Activated CD8-positive, alpha-beta memory T cell treated with anti-CD3 and anti-CD28 coated beads, Interleukin-2, amount 50 U/mL, for 48 hours (primary cell): ENCODE measurements at regions not wholly inside any gene's neighbourhood (a gene's known extent, or its start where the extent isn't known, plus 50 kb on each side); places are given as distances from the start of the nearest gene placed in this dataset.

Experiments
- DNase-seq: peaks from one replicate; pipeline ENCODE4 v3.0.0-alpha.2; 2020

GRCh38 chr17:72534265-72534664 is 413.4 kb downstream of the SOX9 start:
- DNase-seq = no peak

- no peak for DNase-seq
Measured at GRCh38 chr17:72534776-72535175, 414.0 kb downstream of the SOX9 start.

GRCh38 chr17:72535346-72535745 is 414.5 kb downstream of the SOX9 start:
- DNase-seq = no peak

- no peak for DNase-seq
Measured at GRCh38 chr17:72535779-72536178, 415.0 kb downstream of the SOX9 start.

- no peak for DNase-seq
Measured at GRCh38 chr17:72536788-72537187, 416.0 kb downstream of the SOX9 start.

- DNase-seq = no peak
Measured at GRCh38 chr17:72538443-72538842, 417.6 kb downstream of the SOX9 start.

DNA sequence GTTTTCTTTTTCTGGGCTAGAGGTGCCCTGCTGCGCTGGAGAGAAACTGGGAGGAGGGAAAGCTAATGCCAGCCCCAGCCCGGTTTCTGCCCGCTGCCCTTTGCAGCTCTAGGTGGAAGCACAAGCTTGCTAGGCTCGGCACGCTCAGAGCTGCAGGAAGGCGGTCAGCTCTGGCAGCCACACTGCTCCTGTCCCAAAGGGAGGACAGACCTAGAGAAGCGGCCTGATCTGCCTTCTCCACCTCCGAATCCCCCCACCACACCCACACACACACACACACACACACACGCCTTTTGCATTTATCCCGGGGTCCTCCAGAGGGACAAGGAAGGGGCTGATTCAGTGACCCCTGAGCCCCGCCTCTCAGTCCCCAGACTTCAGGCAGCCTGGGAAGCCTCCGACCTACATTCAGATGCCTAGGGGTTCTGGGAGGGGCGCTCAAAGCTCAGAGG is 418.1 kb downstream of the SOX9 start:
- no peak for DNase-seq

DNA sequence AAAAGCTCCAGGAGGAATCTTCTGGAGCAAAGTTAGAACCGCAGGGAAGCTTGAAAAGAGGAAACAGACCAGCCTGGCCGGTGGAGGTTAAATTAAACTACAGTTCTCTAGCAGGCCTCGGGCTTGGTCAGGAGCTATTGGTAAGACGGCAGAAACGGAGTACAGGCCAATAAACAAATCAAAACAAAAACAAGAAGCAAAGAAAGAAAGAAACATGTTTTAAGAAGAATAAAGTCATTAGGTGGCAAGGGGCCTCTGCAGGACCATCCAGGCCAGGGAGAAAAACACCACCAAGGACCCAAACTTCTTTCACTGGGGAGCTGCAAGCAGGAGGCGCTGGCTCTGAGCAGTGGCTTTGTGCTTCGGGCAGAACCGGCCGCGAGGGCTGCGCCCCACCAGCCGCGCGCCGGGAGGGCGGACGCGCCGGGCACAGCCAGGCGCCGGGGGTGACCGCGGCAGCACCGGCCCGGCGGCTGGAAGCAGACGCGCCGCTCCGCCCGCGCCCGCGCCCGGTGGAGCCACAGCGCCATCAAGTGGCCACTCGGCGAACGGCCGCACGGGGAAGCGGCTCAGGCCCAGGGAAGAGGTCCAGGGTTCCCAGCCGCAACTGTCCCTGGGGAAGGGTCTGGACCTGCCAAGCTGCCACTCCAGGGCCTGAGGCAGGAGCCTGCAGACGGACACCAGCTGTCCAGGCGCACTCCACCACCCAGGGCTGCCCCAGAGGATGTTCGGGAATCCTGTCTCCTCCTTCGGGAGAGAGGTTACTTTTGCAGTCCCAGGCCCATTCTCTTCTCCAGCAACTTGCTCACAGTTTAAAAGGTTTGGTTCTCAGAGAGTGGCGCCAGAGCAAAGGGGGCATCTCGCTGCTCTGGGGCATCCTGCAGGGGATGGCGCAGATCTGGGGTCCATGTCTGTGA is 419.4 kb downstream of the SOX9 start:
- DNase-seq = peak; percentile 96

DNA sequence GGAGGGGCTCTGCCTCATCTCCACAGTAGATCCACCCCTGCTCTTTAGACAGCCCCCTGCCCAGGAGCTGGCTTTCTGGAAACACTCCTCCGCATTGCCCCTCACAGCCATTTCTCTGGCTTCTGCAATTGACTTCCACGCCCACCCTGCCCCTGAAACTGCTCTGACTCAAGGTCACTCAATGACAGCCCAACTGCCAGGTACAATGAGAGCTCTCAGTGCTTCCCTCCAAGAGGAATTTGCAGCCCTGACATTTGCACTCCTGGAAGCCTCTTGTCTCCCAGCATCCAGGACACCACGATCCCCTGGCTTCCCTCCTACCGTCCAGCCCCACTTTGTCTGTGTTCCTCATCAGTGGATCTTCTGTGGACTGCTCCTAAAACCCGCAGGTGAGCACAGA is 421.5 kb downstream of the SOX9 start:
- no peak for DNase-seq

DNA sequence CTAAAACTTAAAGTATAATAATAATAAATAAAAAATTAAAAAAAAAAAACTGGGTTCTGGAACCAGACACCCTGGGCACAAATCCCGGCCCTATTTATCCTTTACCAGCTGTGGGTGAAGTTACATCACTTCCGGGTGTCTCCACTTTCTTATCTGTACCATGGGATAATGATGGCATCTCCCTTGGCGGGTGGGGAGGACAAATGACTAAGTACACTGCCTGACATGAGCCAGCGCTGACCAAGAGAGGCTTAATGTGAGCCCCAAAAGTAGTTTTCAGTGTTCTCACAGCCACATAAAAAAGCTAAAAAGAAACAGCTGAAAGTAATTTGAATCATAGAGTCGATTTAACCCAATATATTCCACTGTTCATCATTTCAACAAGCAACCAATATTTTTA is 424.9 kb downstream of the SOX9 start:
- DNase-seq = no peak

DNA sequence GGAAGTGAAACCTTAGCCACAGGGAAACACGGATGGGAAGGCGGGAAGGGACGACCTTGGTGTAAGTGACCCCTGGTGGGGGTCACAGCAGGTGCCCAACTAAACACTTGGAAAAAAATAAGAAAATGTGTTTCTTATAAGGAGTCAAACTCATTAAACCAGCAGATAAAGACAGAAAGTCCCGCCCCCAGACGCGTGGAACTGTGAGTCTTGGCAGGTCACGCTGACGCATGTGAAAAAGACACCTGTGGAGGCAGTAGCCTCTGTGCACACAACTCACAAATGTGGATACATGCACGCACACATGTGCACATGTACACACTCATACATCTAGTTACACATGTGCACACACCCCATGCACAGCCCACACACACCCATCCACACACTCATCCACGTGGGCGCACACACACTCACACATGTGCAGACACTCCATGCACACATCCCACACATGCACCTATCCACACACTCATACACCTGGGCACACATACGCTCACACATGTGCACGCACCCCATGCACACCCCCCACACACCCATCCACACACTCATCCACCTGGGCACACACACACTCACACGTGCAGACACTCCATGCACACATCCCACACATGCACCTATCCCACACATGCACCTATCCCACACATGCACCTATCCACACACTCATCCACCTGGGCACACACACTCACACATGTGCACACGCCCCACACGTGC is 432.4 kb downstream of the SOX9 start:
- no peak for DNase-seq

GRCh38 chr17:72554508-72554907 is 433.7 kb downstream of the SOX9 start:
- DNase-seq = no peak

GRCh38 chr17:72555052-72555451 is 434.2 kb downstream of the SOX9 start:
- no peak for DNase-seq

- DNase-seq = peak; percentile 83
Measured at GRCh38 chr17:72556944-72557826, 436.4 kb downstream of the SOX9 start.

DNA sequence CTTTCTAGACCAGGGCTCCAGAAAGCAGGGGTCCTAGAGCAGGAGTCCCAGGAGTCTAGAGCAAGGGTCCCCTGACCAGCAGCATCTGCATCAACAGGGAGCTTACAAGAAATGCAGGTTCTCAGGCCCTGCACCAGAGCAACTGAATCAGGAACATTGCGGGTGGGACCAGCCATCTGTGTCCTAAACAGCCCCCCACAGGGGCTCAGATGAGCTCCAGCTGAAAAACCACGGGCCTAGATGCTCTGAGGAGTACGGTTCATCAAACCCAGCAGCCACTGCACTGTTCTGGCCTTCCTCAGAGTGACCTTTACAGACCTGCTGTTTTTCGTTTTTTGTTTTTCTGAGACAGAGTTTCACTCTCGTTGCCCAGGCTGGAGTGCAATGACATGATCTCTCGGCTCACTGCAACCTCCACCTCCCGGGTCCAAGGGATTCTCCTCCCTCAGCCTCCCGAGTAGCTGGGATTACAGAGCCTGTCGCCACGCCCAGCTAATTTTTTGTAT is 438.2 kb downstream of the SOX9 start:
- DNase-seq = no peak

DNA sequence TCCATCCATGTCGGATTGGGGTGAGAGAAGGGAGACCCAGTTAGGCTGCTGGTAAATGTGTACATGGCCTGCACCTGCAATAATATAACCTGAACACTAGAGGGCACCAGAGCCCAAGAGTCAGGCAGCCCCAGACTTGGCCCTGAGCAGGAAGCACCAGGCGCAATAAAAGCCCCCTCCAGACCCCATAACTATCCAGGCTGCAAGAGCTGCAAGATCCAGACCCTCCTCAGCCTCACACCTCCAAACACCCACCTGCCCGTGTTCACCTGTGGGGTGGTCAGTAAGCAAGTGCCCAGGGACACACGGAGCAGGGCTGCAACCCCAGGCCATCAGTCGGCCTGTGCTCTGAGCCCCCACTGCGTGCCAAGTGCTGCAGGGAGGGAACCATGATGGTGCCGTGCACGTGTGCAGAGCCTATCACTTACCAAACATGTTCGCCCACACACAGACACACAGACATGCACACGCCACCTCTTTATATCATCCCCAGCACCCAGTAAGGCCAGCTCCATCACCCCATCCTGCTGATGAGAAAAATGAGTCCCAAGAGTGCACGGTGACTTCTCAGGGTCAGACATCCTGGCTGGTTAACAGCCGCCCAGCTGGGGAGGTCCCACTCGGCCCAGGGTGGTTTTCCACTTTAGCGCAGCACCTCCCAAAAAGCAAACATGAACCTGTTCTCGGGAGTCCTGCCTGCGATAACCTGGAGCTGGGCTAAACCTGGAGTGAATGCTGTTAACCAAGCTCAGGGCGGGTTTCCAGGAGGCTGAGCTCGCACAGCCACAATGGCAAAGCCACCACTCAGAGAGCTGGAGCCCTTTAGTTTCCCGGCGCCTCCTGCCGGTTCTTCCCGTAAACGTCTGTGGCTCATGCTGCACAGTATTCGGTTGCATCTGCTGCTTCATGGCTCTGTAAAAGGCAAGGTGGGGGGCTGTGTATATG is 439.8 kb downstream of the SOX9 start:
- peak; percentile 70 for DNase-seq

GRCh38 chr17:72561266-72561665 is 440.4 kb downstream of the SOX9 start:
- DNase-seq = no peak

- no peak for DNase-seq
Measured at GRCh38 chr17:72561680-72562079, 440.9 kb downstream of the SOX9 start.

DNA sequence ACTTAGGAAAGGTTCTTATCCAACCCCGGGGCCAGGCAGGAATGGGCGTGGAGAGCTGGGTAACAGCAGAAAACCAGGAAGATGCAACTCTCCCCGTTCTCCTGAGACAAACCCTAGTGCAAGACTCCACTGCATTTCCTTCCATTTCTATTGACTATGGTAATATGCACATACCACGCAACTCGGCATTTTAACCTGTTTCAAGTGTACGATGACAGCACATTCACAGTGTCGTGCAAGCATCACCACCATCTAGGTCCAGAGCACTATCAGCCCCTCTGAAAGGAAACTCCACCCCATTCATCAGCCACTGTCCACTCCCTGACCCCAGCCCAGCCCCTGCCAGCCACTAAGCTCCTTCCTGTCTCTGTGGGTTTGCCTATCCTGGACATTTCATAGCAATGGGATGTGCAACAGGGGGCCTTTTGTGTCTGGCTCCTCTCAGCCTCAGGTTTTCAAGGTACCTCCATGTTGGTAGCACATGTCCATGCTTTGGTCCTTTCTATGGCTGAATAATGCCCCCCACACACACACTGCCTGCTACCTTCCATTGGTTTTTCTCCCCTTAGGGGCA is 441.9 kb downstream of the SOX9 start:
- DNase-seq = no peak

DNA sequence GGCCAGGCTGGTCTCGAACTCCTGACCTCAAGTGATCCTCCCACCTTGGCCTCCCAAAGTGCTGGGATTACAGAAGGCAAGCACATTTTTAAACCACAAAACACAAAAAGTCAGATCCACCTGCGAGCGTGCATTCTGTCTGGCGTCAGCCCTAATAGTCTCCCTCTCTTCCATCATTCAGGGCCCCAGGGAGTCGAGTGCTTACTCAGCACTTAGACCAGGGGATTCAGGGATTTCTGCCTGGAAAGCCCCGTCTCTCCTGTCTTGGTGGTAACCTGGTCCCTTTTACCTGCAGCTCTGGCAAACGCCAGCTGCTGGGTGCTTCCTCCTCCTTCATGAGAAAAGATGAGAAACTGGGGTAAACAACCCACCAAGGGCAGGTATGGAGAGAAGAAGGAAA is 443.1 kb downstream of the SOX9 start:
- DNase-seq = no peak

DNA sequence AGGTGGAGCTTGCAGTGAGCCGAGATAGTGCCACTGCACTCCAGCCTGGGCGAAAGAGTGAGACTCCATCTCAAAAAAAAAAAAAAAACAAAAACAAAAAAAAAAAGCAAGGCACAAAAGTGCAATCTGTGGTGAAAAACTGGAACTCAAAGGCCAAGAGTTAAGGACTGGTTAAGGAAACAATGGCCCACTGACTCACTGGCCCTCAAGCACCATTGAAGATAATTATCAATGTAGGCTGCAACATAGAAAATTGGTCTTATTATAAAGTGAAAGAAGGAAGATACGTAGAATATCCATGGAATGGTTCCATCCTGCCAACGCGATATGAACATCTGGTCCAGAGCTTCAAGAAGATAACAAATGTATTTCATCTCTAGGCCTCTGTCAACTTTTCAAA is 444.2 kb downstream of the SOX9 start:
- no peak for DNase-seq
